ENCODE measurements at regions not wholly inside any gene's neighbourhood (a gene's known extent, or its start where the extent isn't known, plus 50 kb on each side); places are given as distances from the start of the nearest gene placed in this dataset.

DNA sequence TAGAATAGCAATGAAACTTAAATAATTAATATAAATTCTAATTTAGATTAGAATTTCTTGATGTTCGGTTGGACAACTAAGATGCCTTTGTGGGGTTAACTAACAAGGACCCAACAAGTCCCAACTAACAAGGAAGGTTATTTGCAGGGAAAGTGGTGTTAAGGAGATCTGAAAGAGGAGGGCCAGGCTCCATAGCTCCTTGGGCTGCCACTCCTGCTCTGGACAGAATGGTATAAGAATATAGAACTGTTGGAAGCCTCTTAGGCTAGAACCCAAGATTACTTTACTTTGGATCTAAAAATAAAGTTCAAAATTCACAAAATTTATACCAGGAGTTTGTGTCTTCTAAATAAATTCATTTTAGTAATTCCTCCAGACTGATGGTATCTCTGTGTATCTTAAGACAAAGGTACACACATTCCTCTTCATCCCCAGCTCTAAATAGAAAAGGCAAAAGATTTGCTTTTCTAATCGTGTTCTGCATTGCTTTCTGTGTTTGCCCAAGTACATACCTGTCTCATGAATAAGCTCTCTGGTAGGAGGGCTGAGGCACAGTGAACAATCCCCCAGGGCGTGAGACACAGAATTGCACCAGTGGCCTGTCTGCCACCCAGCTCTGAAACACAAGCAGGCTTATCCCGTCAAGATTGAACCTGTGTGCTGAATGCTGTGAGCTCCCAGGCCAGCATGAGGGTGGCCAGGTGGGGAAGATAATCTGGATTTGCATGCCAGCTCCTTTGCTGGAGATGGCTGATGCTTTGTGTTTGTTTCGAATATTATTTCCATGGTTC lies 176.0 kb downstream of the ACKR3 start:
- DNase-seq (ENCODE audit: low read depth in 2 of 2) = no peak

DNA sequence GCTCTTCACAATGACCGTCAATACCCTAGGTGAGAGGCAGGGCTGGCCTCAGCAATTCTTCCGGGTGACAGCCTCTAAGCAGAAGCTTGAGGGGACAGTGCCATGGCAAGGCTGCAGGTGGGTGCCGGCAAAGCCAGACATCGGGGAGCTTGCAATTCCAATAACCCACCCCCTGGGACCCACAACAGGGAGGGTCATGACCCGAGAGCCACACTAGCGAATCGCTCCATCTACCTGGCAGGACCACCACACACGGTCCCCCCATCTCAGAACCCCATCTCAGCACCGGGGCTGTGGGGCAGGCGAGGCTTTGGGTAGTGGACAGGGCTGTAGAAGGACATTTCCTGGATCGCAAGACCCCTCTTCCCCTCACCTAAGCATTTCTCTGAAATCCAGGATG lies 177.2 kb downstream of the ACKR3 start:
- DNase-seq (ENCODE audit: low read depth in 2 of 2) = no peak

GRCh38 chr2:236747426-236747825 lies 177.8 kb downstream of the ACKR3 start:
- no peak for DNase-seq (ENCODE audit: low read depth in 2 of 2)

GRCh38 chr2:236747925-236748324 lies 178.3 kb downstream of the ACKR3 start:
- no peak for DNase-seq (ENCODE audit: low read depth in 2 of 2)

- DNase-seq (ENCODE audit: low read depth in 2 of 2) = no peak
Measured at GRCh38 chr2:236748385-236748784, 178.8 kb downstream of the ACKR3 start.

DNA sequence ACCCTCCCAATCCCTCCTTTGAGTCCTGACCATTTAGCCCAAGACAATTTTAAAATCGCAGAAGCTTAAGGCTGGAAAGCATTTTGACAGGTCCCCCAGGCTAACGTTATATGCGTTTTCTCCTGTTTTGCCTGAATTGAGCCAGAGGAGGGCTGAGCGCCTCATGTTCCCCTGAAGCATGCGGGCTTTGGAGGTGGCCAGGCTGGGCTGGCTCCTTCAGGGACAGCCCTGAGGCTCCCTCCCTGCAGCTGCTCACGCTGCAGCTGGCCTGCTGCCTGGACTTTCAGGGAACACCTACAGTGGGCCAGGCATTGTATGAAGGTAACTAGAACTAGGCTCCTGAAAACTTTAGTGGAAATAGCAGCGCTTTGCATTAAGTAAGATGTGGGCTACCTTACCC lies 179.2 kb downstream of the ACKR3 start:
- no peak for DNase-seq (ENCODE audit: low read depth in 2 of 2)

DNA sequence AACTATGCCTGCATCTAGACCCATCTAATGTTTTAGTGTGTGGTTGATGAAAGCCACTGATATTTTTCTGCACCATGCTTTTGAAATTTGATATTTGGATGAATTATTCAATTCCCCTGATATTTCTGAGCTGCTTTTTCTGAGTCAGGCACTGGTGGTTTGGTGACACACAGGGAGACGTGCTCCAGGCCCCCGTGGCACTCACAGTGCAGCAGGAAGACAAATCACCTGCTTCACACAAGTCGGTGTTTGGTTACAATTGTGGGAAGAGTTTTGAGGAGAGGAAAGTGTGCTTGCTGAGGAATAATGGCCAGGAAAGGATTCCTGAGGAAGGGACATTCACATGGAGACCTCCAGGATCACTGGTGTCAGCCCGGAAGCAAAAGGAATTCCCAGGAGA lies 179.7 kb downstream of the ACKR3 start:
- DNase-seq (ENCODE audit: low read depth in 2 of 2) = no peak

- no peak for DNase-seq (ENCODE audit: low read depth in 2 of 2)
Measured at GRCh38 chr2:236752096-236752495, 182.5 kb downstream of the ACKR3 start.

GRCh38 chr2:236753606-236754270 lies 184.1 kb downstream of the ACKR3 start:
- DNase-seq (ENCODE audit: low read depth in 2 of 2) = no peak

GRCh38 chr2:236754271-236754944 lies 184.8 kb downstream of the ACKR3 start:
- DNase-seq (ENCODE audit: low read depth in 2 of 2) = no peak

- DNase-seq (ENCODE audit: low read depth in 2 of 2) = no peak
Measured at GRCh38 chr2:236755278-236755840, 185.7 kb downstream of the ACKR3 start.

DNA sequence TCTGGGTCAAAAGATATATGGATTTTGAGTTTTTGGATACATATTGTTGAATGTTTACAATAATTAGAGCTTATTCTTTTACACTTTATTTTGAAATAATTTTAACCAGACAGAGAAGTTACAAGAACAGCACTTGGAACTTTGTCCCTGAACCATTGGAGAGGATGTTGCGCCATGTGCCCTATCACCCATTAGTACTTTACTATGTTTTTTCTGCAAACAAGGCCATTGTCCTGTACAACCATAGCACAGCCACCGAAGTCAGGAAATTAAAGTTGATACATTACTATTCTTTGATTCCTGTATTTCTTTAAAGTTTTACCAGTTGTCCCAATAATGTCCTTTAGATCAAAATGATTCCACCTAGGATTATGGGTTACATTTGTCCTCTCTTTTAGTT lies 188.8 kb downstream of the ACKR3 start:
- no peak for DNase-seq (ENCODE audit: low read depth in 2 of 2)

DNA sequence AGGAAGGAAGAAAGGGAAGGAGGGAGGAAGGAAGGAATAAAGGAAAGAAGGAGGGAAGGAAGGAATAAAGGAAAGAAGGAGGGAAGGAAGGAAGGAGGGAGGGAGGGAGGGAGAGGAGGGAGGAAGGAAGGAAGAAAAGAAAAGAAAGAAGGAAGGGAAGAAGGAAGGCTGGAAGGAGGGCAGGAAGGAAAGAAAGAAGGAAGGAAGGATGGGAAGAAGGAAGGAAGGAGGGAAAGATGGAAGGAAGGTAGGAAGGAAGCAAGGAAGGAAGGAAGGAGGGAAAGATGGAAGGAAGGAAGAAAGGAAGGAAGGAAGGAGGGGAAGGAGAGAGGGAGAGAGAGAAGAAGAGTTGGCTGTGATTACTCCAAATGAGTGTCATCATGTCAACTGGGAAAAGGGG lies 190.6 kb downstream of the ACKR3 start:
- no peak for DNase-seq (ENCODE audit: low read depth in 2 of 2)

DNA sequence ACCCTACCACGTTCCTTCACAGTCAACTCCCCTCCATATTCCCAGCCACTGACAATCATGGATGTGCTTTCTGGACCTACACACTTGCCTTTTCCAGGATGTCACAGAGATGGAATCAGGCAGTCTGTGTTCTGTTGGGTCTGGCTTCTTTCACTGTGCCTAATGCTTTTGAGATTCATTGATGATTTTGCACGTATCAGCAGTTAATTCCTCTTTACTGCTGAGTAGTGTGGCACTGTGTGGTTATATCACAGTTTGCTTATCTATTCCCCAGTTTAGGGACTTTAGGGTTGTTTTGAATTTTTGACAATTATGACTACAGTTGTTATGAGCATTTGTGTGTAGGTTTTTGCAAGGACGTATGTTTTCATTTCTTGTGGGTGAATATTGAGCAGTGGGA lies 191.7 kb downstream of the ACKR3 start:
- DNase-seq (ENCODE audit: low read depth in 2 of 2) = no peak

GRCh38 chr2:236762628-236763027 lies 193.0 kb downstream of the ACKR3 start:
- no peak for DNase-seq (ENCODE audit: low read depth in 2 of 2)

DNA sequence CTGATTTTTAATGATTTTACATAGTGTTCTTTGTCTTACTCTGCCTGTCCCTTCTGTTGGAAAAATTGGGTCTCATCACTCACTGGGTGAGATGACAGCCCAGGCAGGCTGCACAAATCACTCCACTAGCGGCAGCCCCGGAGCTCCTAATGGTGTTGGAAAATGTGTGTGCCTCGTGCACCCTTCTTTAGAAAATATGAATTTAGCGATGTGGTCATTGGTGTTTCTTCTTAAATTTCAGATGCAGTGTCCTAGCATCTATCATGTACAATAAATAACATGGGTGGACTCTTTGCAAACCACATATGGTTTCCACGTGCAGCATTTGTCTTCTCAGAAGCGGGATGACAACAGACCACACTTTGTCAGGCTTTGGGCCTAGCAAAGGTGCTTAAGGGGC lies 194.2 kb downstream of the ACKR3 start:
- DNase-seq (ENCODE audit: low read depth in 2 of 2) = no peak

DNA sequence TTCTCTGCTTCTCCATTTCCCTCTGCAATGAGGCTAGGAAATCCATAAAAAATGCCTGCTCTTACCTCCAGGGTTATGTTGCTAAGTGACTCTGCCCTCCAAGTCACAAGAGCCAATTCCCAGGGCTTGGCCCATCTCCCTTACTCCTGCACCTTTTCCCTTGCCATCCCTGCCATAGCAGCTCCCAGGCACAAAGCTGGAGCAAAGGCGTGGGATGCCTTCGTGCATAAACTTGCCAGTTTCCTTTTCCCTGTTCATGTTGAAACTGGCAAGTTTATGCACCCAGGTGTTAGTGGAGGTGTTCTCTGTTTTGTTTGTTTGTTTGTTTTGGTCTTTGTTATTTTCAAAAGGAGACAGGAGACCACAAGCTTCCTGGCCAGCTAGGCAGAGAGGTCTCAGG lies 195.1 kb downstream of the ACKR3 start:
- DNase-seq (ENCODE audit: low read depth in 2 of 2) = no peak

- no peak for DNase-seq (ENCODE audit: low read depth in 2 of 2)
Measured at GRCh38 chr2:236765478-236765877, 195.9 kb downstream of the ACKR3 start.

GRCh38 chr2:236766850-236767249 lies 197.2 kb downstream of the ACKR3 start:
- no peak for DNase-seq (ENCODE audit: low read depth in 2 of 2)

DNA sequence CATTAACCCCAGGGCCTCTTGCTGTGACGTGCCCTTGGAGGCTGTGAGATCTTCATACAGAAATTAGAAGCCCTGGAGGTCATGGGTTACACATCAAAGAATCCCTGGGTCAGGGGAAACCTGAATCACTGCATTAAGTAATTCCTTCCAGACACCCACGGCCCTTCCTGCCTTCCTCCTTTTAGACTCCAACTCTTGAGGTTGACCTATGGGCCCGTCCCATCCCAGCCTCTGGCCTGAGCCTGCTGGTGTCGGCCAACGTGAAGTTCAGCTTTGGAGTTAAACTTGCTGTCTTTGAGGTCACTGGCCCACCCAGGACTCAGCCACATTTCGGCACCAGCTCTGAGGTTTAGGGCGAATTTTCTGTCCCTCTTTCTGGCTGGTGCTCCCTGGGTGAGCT lies 198.3 kb downstream of the ACKR3 start:
- no peak for DNase-seq (ENCODE audit: low read depth in 2 of 2)

GRCh38 chr2:236768393-236769140 lies 198.9 kb downstream of the ACKR3 start:
- no peak for DNase-seq (ENCODE audit: low read depth in 2 of 2)

Data from activated CD4-positive, alpha-beta T cell treated with anti-CD3 and anti-CD28 coated beads for 24 hours (primary cell).